Skeletal muscle tissue (tissue), 3 donors: ENCODE measurements at regions not wholly inside any gene's neighbourhood (a gene's known extent, or its start where the extent isn't known, plus 50 kb on each side); places are given as distances from the start of the nearest gene placed in this dataset.

Experiments
- H3K27ac ChIP-seq: one replicate; pipeline ENCODE4 v1.7.0; 2013; ENCODE audit warnings: mild to moderate bottlenecking, low read depth, low read length, inconsistent platforms
- H3K27me3 ChIP-seq, 3 donors: one replicate each; pipeline ENCODE4 v1.7.0; 2013; ENCODE audit warnings: low read length in 3 of 3; ENCODE audit not compliant: control insufficient read depth in 3 of 3, insufficient read depth in 3 of 3
- H3K36me3 ChIP-seq, 3 donors: one replicate each; pipeline ENCODE4 v1.7.0; 2013; ENCODE audit warnings: low read length in 3 of 3; ENCODE audit not compliant: control insufficient read depth in 3 of 3, insufficient read depth in 3 of 3
- H3K4me1 ChIP-seq, 3 donors: one replicate each; pipeline ENCODE4 v1.7.0; 2013; ENCODE audit warnings: low read length in 3 of 3, mild to moderate bottlenecking in 3 of 3; ENCODE audit not compliant: control insufficient read depth in 3 of 3, insufficient read depth in 3 of 3
- H3K4me3 ChIP-seq, 3 donors: one replicate each; pipeline ENCODE4 v1.7.0; 2013; ENCODE audit warnings: low read length in 3 of 3
- H3K9ac ChIP-seq, 3 donors: one replicate each; pipeline ENCODE4 v1.7.0; 2013; ENCODE audit warnings: low read length in 3 of 3, mild to moderate bottlenecking in 3 of 3, moderate library complexity in 2 of 3, low read depth in 1 of 3
- H3K9me3 ChIP-seq, 3 donors: one replicate each; pipeline ENCODE4 v1.7.0; 2013; ENCODE audit warnings: low read length in 3 of 3; ENCODE audit not compliant: control insufficient read depth in 3 of 3
- donor health status: Osteomylitis.

DNA sequence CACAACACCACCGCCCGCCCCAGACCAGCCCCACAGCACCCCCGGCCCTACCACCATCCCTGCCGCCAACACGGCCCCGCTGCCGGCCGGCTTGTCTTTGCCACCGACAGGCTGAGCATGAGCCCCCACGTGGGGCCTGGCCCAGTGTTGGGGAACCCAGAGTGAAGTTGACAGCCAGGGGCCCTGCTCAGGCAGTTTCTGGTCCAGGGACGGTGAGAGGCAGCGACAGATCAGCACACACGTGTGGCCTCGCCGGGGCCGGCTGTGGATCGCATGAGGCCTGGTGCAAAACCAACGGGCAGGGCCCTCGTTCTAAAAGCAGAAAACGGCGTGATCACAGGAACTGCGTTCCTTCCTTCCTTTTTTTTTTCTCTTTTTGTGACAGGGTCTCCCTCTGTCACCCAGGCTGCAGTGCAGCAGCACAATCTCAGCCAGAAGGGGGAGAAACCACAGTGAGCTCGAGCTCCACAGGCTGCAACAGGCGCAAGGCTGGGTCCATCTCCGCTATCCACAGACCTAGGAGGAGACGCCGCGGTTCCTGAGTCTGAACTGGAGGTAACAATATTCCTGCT is 50.5 kb upstream of the FBRSL1 start:
- H3K36me3 ChIP-seq: no peaks in the 10 kb centered on the region
- no peak overlapping the region for H3K27ac ChIP-seq
- no peak overlapping the region for H3K4me3 ChIP-seq
- H3K9ac ChIP-seq: no peak overlapping the region
- no peaks in the 10 kb centered on the region for H3K4me1 ChIP-seq
- H3K9me3 ChIP-seq: no peaks in the 10 kb centered on the region
- peaks cover 18 to 64% (median 44%) of the 10 kb centered on the region in 3 donors for H3K27me3 ChIP-seq

DNA sequence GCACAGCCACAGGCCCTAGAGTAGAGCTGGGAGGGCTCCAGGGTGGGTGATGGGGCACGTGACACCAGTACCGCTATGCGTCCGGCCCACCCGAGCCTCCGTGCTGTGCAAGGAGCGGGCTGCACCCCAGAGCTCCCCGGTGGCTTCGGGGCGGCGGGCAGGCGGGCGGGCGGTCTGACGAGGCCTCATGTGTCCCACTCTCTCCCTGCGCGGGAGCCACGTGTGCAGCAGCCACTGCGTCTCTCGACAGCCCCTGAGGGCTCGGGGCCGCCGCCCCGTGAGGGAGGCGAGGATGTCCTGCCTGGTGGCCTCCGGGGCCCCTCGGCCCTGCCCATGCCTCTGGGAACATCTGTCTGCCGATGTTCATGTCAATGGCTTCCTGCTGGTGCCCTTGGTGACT is 51.2 kb upstream of the FBRSL1 start:
- Histone ChIP-seq H3K9ac (no peak overlapping the region), H3K4me1 (no peaks in the 10 kb centered on the region), H3K36me3 (no peaks in the 10 kb centered on the region), H3K4me3 (no peak overlapping the region), H3K27me3 (peaks cover 24 to 68% (median 48%) of the 10 kb centered on the region in 3 donors), H3K27ac (no peak overlapping the region), H3K9me3 (no peaks in the 10 kb centered on the region)

DNA sequence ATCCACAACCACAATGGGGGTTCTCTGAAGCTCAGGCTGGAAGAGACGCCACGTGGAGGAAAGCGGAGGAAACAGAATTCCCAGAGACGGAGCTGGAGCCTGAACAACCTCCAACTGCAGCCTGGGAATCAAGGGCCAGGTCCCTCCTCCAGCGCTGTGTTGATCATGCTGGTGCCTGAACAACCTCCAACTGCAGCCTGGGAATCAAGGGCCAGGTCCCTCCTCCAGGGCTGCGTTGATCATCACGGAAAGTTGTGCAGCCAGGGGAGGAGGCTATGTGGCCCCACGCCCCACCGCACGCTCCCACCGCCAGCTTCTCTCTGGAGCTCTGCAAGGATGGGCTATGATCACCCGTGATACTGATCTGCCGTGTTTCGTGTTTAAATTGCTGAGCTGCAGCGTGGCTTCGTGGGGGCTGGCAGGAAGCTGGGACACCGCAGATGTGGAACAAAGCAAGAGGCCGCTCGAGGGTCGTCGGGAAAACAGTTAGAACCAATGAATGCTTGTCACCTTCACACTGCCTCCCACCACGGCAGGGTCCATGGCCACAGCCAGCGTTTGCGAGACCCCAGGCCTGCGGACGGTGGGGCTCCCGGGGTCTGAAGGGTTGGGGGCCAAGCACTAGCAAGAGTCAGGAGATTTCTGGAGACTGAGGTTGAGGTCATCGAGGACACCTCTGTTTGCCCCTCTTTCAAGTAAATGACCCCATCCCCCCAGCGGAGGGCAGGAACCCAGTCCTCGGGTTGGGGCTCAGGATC is 51.8 kb upstream of the FBRSL1 start:
- Histone ChIP-seq H3K4me1 (peaks cover 1 to 4% (median 1%) of the 10 kb centered on the region in 3 donors), H3K27ac (no peak overlapping the region), H3K9ac (no peak overlapping the region), H3K36me3 (no peaks in the 10 kb centered on the region), H3K9me3 (no peaks in the 10 kb centered on the region), H3K27me3 (peaks cover 30 to 71% (median 54%) of the 10 kb centered on the region in 3 donors), H3K4me3 (no peak overlapping the region)

DNA sequence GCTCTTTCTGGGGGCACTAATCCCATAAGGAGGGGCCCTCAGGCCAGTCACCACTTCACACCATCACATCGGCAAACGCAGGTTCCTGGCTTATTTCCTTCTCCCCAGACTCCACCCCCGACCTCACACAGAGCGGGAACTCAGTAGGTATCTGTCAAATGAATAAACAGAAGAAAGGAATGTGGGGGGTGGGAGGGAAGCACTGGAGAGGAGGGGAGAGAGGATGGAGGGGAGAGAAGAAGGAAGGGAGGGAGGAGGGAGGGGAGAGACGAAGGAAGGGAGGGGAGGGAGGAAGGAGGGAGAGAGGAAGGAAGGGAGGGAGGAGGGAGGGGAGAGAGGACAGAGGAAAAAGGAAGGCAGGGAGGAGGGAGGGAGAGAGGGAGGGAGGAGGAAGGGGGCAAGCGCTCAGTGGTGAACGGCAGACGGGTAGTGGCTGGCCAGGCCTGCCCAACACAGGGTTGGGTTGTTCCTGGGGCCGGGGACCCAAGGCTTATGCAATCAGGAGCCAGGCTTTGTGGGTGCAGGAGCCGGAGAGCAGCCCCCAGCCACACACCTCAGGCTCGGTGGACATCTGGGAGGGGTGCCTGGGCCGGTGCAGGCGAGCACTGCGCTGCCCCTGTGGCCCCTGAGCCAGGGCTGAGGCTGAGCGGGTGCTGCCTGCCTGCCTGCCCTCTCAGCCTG is 52.6 kb upstream of the FBRSL1 start:
- no peak overlapping the region for H3K9ac ChIP-seq
- no peaks in the 10 kb centered on the region for H3K9me3 ChIP-seq
- peaks cover 36 to 74% (median 59%) of the 10 kb centered on the region in 3 donors for H3K27me3 ChIP-seq
- H3K36me3 ChIP-seq: no peaks in the 10 kb centered on the region
- H3K27ac ChIP-seq: no peak overlapping the region
- H3K4me3 ChIP-seq: no peak overlapping the region
- H3K4me1 ChIP-seq: peaks cover 3 to 7% (median 3%) of the 10 kb centered on the region in 3 donors

DNA sequence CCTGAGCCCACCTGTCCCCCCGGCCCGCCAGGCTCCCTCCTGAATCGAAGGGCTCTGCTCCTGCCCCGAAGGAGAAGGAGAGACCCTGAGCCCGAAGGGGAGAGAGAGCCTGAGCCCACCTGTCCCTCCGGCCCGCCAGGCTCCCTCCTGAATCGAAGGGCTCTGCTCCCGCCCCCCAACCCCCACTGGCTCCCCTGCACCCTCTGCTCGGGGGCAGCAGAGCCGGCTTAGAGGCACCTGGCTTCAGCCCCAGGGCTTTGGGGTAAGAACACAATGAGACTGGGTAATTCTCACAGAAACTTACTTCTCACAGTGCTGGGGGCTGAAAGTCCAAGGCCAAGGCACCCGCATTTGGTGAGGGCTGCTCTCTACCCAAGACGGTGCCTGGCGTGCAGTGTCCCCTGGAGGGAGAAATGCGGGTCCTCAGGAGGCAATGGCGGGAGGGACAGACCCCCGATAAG is 53.1 kb upstream of the FBRSL1 start:
- H3K4me1 ChIP-seq: peaks cover 3 to 7% (median 3%) of the 10 kb centered on the region in 3 donors

DNA sequence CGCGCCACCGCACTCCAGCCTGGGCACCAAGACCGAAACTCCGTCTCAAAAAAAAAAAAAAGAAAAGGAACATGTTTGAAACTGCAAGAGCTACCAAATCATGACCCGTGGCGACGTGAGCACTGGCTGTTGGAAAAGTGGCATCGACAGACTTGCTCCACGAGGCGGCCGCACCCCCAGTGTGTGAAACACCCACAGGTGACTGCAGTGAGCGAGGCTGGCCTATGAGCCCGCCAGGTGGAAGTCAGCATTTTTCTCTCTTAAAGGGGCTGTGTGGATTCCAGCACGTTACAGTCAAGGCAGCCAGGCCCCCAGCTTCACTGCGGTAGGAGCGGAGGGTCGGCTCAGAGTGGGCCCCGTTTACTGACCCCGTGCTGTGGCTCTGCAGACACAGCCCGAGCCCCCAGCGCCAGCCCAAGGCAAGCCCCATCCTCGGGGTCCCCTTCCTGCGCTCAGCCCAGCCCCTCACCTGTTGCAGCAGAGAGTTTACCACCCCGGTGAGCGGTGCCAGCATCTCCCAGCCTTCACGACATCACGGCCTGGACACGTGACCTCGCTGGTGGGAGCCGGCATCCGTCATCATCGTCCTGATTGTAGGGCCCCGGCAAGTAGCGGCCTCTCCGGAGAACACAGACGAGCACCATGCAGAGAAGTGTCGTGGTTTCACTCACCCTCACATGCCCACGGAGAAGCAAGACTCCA is 54.3 kb upstream of the FBRSL1 start:
- H3K4me1 ChIP-seq: peaks cover 3 to 7% (median 3%) of the 10 kb centered on the region in 3 donors
- no peaks in the 10 kb centered on the region for H3K9me3 ChIP-seq
- no peak overlapping the region for H3K4me3 ChIP-seq
- peaks cover 37 to 68% (median 61%) of the 10 kb centered on the region in 3 donors for H3K27me3 ChIP-seq
- no peaks in the 10 kb centered on the region for H3K36me3 ChIP-seq
- no peak overlapping the region for H3K9ac ChIP-seq
- no peak overlapping the region for H3K27ac ChIP-seq

More for the DNA sequence above, 53.1 kb upstream of the FBRSL1 start:
- H3K9ac ChIP-seq: no peak overlapping the region
- H3K9me3 ChIP-seq: no peaks in the 10 kb centered on the region
- no peak overlapping the region for H3K4me3 ChIP-seq
- no peaks in the 10 kb centered on the region for H3K36me3 ChIP-seq
- no peak overlapping the region for H3K27ac ChIP-seq
- peaks cover 36 to 70% (median 59%) of the 10 kb centered on the region in 3 donors for H3K27me3 ChIP-seq

DNA sequence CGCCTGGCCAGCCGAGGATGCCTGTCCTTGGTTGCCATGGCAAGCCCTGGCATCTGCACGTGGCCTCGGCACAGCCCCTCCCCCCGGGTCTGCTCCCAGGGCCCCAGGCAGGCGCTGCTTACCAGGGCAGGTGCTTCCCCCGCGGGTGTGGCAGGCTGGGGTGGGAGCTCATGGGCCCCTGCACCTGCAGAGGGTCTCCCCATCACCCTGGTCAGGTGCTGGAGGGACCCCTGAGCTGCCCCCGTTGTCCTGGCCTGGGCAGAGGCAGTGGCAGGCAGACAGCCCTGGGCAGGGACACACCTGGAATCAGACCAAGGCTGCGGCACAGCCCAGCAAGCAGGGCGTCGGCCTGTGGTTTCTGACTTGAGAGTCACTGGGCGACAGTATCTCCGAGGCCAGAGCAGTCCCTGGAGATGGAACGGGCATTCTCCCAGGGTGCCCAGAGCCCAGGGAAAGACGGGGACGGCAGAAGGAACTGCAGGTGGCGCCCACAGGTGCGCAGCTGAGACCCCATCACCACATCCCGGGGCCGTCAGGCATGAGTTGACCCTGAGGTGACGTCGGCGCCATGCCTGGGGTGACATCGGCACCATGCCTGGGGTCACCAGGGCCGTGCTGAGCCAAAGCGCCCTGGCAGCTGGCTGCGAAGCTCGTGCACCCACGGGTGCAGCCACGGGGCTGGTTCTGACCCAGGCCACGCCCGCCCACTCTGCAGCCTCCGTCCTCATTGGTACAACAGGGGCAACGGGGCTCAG is 56.1 kb upstream of the FBRSL1 start:
- H3K27me3 ChIP-seq: peaks cover 53 to 76% (median 73%) of the 10 kb centered on the region in 3 donors
- no peaks in the 10 kb centered on the region for H3K9me3 ChIP-seq
- no peak overlapping the region for H3K27ac ChIP-seq
- no peak overlapping the region for H3K9ac ChIP-seq
- no peaks in the 10 kb centered on the region for H3K36me3 ChIP-seq
- peaks cover 8 to 19% (median 11%) of the 10 kb centered on the region in 3 donors for H3K4me1 ChIP-seq
- H3K4me3 ChIP-seq: no peak overlapping the region

DNA sequence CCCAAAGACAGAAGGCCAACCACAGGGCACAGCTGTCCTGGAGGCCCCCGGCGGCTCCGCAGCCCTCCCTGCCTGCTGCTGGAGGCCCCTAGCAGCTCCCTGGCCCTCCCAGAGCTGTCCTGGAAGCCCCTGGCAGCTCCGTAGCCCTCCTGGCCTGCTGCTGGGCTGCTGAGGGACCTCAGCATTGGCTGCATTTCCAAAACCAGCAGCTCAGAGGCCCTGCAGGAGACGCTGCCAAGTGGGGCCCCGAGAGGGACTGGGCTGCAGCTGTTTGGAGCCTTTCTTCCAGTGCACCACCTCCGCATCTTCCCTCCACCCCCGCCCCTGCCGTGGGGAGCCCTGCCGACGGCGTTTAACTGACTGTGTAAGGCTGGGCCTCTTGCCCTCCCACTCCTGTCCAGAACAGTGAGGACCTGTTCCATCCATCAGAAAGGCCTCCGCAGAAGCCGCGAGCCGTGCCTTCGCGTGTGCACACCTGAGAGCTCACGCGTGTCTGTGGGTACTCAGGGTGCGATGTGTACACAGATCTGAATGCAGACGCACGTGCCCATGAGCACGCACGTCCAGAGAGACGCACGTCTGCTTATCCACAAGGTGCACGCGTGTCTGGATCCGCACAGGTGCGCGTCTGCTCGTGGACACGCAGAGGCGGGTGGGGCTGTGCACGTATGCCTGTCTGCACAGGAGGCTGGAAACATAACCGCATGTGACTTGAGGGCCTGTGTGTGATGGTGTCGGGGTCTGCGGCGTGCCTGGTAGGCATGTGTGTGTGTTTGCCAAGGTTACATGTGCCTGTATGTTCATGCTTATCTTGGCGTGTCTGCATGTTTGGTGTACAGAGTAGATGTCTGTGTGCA is 57.0 kb upstream of the FBRSL1 start:
- Histone ChIP-seq H3K27me3 (peaks cover 58 to 82% (median 68%) of the 10 kb centered on the region in 3 donors), H3K4me1 (peaks cover 8 to 19% (median 11%) of the 10 kb centered on the region in 3 donors), H3K4me3 (no peak overlapping the region), H3K27ac (no peak overlapping the region), H3K9me3 (no peaks in the 10 kb centered on the region), H3K36me3 (no peaks in the 10 kb centered on the region), H3K9ac (no peak overlapping the region)
